Endothelial cell of hepatic sinusoid (primary cell): ENCODE measurements at regions not wholly inside any gene's neighbourhood (a gene's known extent, or its start where the extent isn't known, plus 50 kb on each side); places are given as distances from the start of the nearest gene placed in this dataset.
"Not testable (repeated sequence)": the region's sequence is repeated elsewhere in the genome, so short reads cannot be mapped to it uniquely, and the experiment has no call there.

ENCODE experiments used
- in situ Hi-C: cut with HindIII; loops from 2 replicates; pipeline ENCODE4 v1.10.0; 2017; ENCODE audit warnings: low sequenced_read_pairs

GRCh38 chr5:88622890-88623289, 260.1 kb downstream of the MEF2C start:
- in situ Hi-C loops: not testable (repeated sequence)

GRCh38 chr5:88615767-88616166, 267.2 kb downstream of the MEF2C start:
- in situ Hi-C loops: not testable (repeated sequence)

GRCh38 chr5:88613051-88613450, 269.9 kb downstream of the MEF2C start:
- in situ Hi-C loops: no loop called here

GRCh38 chr5:88610586-88610985, 272.4 kb downstream of the MEF2C start:
- in situ Hi-C loops: no loop called here

GRCh38 chr5:88607492-88607891, 275.5 kb downstream of the MEF2C start:
- in situ Hi-C loops: no loop called here

- in situ Hi-C loops: no loop called here
Observed at GRCh38 chr5:88606626-88607025, 276.4 kb downstream of the MEF2C start.

GRCh38 chr5:88606173-88606572, 276.8 kb downstream of the MEF2C start:
- in situ Hi-C loops: no loop called here

- in situ Hi-C loops: no loop called here
Observed at GRCh38 chr5:88602584-88602983, 280.4 kb downstream of the MEF2C start.

- in situ Hi-C loops: no loop called here
Observed at GRCh38 chr5:88594441-88594840, 288.5 kb downstream of the MEF2C start.

- in situ Hi-C loops: no loop called here
Observed at GRCh38 chr5:88588609-88589008, 294.4 kb downstream of the MEF2C start.

- in situ Hi-C loops: no loop called here
Observed at GRCh38 chr5:88583471-88583870, 299.5 kb downstream of the MEF2C start.

- in situ Hi-C loops: no loop called here
Observed at GRCh38 chr5:88558366-88558765, 289.7 kb upstream of the TMEM161B start.

GRCh38 chr5:88557881-88558280, 289.2 kb upstream of the TMEM161B start:
- in situ Hi-C loops: no loop called here

- in situ Hi-C loops: no loop called here
Observed at GRCh38 chr5:88557131-88557530, 288.5 kb upstream of the TMEM161B start.

GRCh38 chr5:88556406-88556805, 287.8 kb upstream of the TMEM161B start:
- in situ Hi-C loops: no loop called here

- in situ Hi-C loops: no loop called here
Observed at GRCh38 chr5:88555674-88556073, 287.0 kb upstream of the TMEM161B start.

- in situ Hi-C loops: no loop called here
Observed at GRCh38 chr5:88553986-88554385, 285.3 kb upstream of the TMEM161B start.

- in situ Hi-C loops: no loop called here
Observed at GRCh38 chr5:88553136-88553875, 284.7 kb upstream of the TMEM161B start.

GRCh38 chr5:88552426-88552825, 283.8 kb upstream of the TMEM161B start:
- in situ Hi-C loops: no loop called here

- in situ Hi-C loops: no loop called here
Observed at GRCh38 chr5:88551724-88552345, 283.2 kb upstream of the TMEM161B start.

- in situ Hi-C loops: no loop called here
Observed at GRCh38 chr5:88550736-88551135, 282.1 kb upstream of the TMEM161B start.

GRCh38 chr5:88548136-88548805, 279.6 kb upstream of the TMEM161B start:
- in situ Hi-C loops: no loop called here
